GM18951 (cell line): ENCODE measurements at regions not wholly inside any gene's neighbourhood (a gene's known extent, or its start where the extent isn't known, plus 50 kb on each side); places are given as distances from the start of the nearest gene placed in this dataset.

Source experiments
- POLR2A ChIP-seq: IDR thresholded peaks from 4 replicates; pipeline ENCODE4 v1.6.1; 2011; ENCODE audit warnings: mild to moderate bottlenecking; ENCODE audit not compliant: insufficient read length, insufficient read depth; ENCODE audit errors: extremely low read depth
- in situ Hi-C: fragments of 300-500 bp; cut with MboI; formaldehyde crosslinking; loops from one replicate; pipeline ENCODE4 v1.12.0; 2022; ENCODE audit warnings: low sequenced_read_pairs, mixed read lengths, inconsistent platforms; ENCODE audit not compliant: unreplicated experiment

DNA sequence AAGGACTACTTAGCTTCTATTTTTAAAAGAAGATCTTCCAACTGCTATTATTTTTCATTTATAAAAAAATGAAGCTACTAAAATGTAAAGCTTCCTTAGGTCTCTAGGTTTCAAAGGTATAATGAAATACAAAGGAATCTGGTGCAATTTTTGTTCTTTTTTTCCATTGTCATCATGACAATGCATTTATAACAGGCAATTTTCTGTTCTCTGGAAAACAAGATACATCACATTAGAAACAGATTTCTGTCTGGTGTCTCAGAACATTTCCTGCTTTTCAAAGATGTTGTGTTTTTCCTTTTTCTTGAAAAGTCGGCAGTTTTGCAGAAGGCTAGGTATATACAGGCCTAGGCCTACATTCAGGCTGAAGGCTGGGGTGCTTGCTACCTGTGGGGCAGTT is 63.6 kb upstream of the ATP8A1 start:
- in situ Hi-C loops: no loop called here
- TF ChIP-seq POLR2A: no peak

DNA sequence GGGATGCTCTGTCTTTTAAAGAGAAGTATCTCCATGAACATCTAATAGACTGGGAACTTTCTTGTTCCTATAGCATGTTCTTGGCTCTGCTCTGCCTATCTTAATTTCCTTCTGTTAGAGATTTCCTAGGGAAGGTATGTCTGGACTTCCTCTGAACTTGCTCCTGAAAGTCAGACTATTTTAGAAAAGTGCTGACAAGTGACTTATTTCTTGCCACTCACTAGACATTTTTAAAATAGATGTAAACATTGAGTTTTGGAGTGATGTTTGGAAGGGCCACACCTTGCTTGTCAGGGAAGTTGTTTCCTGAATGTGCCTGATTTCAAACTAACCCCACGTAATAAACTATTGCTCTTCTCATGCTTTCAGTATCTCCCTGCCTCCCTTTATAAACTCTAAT is 62.4 kb upstream of the ATP8A1 start:
- TF ChIP-seq POLR2A: no peak
- in situ Hi-C loops: no loop called here

DNA sequence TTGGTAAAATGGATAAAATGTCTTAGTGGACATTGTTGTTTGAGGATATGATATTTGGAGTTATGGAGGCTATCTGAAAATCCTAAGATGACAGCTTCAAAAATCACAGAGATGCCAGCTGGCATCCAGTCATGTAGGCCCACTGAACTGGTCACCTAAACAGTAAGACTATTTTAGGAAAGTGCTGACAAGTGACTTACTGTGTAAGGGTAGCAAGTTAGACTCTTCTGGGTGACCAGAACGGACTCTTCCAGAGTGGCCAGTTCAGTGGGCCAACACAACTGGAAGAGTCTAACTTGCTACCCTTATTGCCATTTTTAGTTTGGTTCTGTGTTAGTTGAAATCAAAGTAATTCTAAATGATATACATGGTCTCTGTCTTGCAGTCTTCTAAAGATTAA is 61.4 kb upstream of the ATP8A1 start:
- in situ Hi-C loops: no loop called here
- TF ChIP-seq POLR2A: no peak

DNA sequence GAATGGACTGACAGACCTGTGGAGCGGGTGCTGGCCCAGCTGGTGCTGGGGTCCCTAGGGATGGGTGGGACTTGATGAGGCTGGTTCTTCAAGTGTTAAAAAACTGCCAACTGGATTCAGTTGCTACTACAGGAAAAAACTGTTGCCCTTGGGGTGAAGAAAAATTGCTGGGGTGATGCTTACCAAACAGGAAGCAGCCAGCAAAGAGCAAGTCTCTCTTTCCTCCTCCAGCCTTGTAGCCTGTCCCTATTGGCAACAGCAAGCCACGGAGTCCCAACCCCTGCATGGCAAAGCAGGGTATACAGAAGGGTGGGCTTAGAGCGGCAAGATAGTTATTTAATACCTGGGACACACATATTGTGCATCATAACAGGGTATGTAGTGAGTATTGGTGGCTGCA is 60.1 kb upstream of the ATP8A1 start:
- in situ Hi-C loops: no loop called here
- no peak for TF ChIP-seq POLR2A

DNA sequence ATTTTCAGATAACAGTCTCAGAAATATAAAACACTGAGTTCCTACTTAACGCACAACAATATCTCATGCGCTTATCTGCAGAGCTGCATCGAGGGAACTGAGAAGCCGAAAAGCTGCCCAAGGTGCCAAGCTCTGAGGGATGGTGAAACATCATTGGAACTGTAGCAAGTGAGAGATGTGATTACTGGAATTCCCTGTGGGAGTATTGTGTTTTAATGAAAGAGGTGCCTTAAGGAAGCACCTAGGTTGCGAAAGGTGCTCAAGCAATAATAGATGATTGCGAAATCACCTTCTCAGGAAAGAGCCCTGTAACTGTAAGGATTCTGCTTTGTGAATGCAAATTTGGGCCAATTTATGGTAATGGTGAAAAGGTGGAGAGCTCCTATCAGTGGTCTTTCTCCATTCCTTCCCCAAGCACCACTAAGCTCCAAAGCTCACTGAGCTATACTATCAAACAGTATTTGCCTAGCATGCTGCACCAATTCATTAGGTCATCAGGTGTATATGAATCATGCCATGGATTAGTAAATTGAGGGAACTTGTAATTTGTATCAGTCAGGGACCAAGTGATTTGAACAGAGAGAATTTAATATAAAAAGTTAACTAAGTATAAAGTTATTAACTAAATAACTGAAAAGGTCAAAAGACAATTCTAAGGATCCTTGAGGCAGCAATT is 59.0 kb upstream of the ATP8A1 start:
- TF ChIP-seq POLR2A: no peak
- in situ Hi-C loops: no loop called here

DNA sequence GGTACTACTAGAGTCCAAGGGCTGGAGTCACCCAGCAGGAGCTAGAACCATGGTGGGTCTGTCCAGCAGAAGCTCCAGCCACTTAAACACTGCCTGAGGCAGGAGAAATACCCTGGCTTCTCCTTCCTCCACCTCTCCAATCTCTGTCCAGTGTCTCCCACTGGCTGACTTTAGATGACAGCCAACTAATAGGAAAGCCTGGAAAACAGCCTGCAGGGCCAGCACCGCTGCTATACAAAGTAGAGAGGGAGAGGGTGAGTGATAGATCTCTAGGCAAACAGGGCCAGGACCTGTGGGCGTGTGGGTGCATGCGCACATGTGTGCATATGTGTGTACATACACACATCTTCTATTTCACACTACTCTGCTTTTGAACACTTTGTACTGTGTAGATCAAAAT is 56.5 kb upstream of the ATP8A1 start:
- no peak for TF ChIP-seq POLR2A
- in situ Hi-C loops: no loop called here

DNA sequence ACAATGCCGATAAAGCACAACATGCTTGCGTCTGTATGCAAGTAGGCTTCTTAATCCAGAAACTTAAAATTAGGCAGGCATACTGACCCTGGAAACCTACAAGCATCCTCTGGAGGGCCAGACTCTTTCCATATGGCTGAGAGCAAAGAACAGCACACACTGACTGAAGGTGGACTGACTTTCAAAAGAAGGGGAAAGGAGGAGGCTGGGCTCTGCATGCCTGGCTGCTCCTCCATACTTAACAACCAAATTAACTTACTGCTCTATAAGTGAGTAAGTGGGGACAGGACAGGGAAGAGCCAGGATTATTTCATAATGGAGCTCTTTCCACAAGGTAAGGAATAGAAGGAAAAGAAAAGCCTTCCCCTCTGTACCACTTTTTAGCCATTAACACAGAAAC is 55.9 kb upstream of the ATP8A1 start:
- in situ Hi-C loops: no loop called here
- TF ChIP-seq POLR2A: no peak

DNA sequence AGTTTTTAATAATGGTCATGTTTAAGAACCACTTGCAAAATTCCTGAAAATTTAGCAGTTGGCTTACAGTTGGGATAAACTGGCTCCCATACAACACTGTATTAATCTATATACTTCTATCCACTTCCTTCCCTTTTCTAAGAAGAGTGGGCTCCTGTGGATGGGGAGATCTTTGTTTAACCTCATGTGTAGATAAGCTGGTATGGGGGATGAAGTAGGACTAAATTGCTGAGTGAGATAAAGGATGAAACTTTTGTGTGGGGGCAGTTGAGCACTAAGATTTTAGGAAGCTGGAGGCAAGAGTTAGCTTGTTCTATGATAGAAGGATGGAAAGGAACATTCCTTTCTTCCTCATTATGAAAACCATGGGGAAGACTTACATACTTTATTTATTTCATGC is 54.6 kb upstream of the ATP8A1 start:
- TF ChIP-seq POLR2A: no peak
- in situ Hi-C loops: no loop called here

DNA sequence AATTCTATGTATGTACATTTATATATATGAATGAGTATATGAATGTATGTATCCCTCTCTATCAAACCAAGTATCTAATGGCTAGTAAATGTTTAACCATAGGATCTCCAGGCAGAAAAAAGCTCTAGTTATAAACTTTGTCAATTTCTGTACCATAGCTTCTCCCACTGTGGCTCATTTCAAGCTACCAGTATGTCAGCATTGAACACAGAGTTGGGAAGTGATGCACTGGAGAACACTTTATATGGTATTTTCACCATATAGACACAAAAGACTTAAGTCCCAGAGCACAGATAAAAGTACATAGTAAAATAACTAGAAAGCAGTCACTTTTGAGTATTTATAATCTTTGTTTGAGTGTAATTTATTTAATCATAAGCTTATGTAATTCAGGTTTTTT is 53.9 kb upstream of the ATP8A1 start:
- in situ Hi-C loops: no loop called here
- no peak for TF ChIP-seq POLR2A

DNA sequence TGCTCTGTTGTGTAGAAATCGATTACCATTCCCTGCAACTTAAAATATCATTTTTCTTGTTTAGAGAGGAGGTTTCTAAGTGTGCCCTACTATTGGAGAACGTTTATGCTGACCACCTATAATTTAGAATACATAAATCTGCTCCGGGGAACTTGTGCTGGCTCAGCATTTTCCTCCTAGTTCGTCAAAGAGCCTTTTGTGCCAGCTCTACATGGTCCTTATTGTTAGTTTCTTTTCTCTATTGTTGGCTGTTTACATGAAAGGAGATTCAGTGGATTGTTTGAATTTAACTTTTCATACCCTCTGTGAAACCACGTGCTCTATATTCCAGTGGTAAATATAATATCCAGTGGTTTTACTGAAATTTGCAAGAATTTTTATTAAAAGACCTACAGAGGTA is 53.4 kb upstream of the ATP8A1 start:
- TF ChIP-seq POLR2A: no peak
- in situ Hi-C loops: no loop called here

DNA sequence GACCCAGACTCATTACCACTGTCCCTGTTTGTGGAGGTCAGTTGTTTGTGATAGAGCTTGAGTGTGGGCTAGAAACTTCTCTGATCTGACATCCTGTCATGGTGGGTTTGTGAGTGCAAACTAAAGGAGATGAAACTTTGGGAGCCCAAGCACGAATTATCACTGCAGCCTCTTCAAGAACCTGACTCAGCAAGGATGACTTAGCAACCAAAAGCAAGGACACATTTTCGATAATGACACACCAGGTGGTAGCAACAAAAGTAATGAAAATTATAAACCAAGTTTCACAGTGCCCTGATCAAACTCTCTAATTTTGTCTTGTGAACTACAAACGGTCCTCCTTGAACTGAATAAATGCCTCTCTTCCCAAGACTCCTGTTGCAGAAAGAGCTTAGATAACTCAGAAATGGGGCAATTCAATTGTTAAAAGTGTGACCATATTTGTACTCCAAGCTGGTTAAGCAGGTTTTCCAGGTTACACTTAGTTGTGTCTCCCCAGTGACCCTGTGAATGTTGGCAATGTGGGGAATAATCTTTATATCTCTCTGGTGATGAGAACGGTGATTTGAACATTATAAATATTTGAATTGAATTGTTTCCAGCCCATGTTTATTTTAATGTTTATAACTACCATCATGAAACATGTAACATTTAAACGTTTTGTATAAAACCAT is 52.6 kb upstream of the ATP8A1 start:
- in situ Hi-C loops: no loop called here
- TF ChIP-seq POLR2A: no peak

DNA sequence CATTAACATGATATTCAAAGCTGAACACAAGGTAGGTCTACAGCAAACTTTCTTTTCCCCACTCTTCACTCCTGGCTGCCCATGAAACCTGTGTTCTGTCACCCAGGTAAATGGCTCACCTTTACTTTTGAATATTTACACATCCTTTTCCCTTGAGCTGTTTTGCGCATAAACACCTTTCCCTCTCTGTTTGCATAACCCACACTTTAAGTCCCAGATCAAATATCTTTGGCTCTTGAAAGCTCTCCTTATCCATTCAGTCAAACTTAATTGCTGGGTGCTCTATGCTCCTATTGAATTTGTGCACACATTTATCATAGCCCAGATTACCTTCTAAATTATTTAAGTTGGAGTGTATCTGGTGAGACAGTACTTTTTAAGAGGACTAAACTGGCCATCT is 51.7 kb upstream of the ATP8A1 start:
- in situ Hi-C loops: no loop called here
- TF ChIP-seq POLR2A: no peak
